Type B pancreatic cell (in vitro differentiated cells): ENCODE measurements at regions not wholly inside any gene's neighbourhood (a gene's known extent, or its start where the extent isn't known, plus 50 kb on each side); places are given as distances from the start of the nearest gene placed in this dataset.

ENCODE experiments used
- DNase-seq: peaks from one replicate; pipeline ENCODE4 v3.0.0; 2021; ENCODE audit warnings: mixed read lengths; ENCODE audit not compliant: unreplicated experiment; ENCODE audit errors: extremely low spot score
- H3K27ac Mint-ChIP-seq: 2 replicates; pipeline ENCODE4 v1.8.0; 2021; ENCODE audit warnings: mild to moderate bottlenecking, mixed read lengths
- H3K27me3 Mint-ChIP-seq: 2 replicates; pipeline ENCODE4 v1.8.0; 2021; ENCODE audit warnings: mixed read lengths
- H3K36me3 Mint-ChIP-seq: 2 replicates; pipeline ENCODE4 v1.8.0; 2021; ENCODE audit warnings: mixed read lengths
- H3K4me1 Mint-ChIP-seq: one replicate; pipeline ENCODE4 v1.8.0; 2021; ENCODE audit warnings: mixed read lengths; ENCODE audit not compliant: unreplicated experiment
- H3K4me3 Mint-ChIP-seq: 2 replicates; pipeline ENCODE4 v1.8.0; 2021; ENCODE audit warnings: mild to moderate bottlenecking, mixed read lengths
- H3K9me3 Mint-ChIP-seq: 2 replicates; pipeline ENCODE4 v1.8.0; 2021; ENCODE audit warnings: mixed read lengths
- TF ChIP-seq, protein P1 (sequence below): fragments of 200-600 bp; sonication (generic); conservative IDR thresholded peaks from 2 replicates; pipeline ENCODE4 v1.5.0; 2021; ENCODE audit warnings: antibody characterized with exemption, mild to moderate bottlenecking

DNA sequence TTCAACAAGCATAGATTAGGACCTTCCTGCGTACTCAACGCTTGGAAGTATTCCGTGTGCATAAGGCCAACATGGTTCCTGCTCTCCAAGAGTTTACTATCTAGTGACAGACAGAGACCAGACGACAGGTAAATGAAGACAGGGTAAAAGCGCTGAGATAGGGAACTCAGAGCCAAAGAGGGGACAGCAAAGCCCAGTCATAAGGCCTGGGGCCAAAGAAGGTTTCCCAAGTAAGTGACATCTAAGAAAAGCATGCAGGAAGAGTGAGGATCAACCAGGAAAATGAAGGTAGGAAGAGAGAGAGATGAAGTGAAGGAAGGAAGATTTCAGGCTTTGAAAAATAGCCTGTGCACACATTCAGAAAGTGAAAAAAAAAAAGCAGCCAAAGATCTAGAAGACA lies 76.9 kb upstream of the CDH20 start:
- DNase-seq: no peak
- H3K4me1 Mint-ChIP-seq: no peaks in the 10 kb centered on the region
- H3K9me3 Mint-ChIP-seq: no peaks in the 10 kb centered on the region
- TF ChIP-seq, protein P1, sequence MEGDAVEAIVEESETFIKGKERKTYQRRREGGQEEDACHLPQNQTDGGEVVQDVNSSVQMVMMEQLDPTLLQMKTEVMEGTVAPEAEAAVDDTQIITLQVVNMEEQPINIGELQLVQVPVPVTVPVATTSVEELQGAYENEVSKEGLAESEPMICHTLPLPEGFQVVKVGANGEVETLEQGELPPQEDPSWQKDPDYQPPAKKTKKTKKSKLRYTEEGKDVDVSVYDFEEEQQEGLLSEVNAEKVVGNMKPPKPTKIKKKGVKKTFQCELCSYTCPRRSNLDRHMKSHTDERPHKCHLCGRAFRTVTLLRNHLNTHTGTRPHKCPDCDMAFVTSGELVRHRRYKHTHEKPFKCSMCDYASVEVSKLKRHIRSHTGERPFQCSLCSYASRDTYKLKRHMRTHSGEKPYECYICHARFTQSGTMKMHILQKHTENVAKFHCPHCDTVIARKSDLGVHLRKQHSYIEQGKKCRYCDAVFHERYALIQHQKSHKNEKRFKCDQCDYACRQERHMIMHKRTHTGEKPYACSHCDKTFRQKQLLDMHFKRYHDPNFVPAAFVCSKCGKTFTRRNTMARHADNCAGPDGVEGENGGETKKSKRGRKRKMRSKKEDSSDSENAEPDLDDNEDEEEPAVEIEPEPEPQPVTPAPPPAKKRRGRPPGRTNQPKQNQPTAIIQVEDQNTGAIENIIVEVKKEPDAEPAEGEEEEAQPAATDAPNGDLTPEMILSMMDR: no peak
- no peak overlapping the region for H3K27ac Mint-ChIP-seq
- H3K4me3 Mint-ChIP-seq: no peak overlapping the region
- no peaks in the 10 kb centered on the region for H3K27me3 Mint-ChIP-seq
- no peaks in the 10 kb centered on the region for H3K36me3 Mint-ChIP-seq

DNA sequence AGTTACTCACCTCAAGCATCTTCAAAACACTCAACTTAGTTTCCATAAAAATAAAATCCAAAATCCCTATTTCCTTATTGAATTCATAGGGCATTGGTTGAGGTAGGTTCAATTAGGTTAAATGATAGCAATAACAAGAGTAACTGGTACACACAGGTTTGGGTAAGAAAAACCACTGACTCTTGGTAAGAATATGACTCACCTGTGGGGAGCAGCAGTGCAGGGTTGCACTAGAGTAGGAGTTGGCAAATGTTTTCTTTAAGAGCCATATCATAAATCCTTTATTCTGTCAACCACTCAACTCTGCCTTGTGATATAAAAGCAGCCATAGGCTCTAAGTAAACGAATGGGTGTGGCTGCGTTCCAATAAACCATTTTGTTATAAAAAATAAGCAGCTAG lies 71.4 kb upstream of the CDH20 start:
- Mint-ChIP-seq H3K4me3 (no peak overlapping the region), H3K36me3 (no peaks in the 10 kb centered on the region), H3K27me3 (no peaks in the 10 kb centered on the region), H3K4me1 (no peaks in the 10 kb centered on the region), H3K27ac (no peak overlapping the region), H3K9me3 (peaks cover 15% of the 10 kb centered on the region)
- no peak for DNase-seq
- TF ChIP-seq, protein P1: no peak

DNA sequence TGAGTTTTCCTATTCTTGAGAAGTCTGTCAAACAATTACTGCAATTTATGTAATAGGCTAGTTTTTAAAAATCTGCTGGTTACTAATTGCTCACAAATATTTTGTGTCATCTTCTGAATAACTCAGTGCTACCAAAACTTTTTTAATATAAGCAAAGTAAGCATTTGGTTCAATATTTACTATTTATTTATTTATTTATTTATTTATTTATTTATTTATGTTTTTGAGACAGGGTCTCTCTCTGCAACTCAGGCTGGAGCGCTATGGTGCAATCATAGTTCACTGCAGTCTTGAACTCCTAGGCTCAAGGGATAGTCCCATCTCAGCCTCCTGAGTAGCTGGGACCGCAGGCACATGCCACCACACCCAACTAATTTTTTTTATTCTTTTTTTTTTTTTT lies 60.4 kb upstream of the CDH20 start:
- Mint-ChIP-seq H3K9me3 (no peaks in the 10 kb centered on the region), H3K27me3 (no peaks in the 10 kb centered on the region), H3K4me3 (no peak overlapping the region), H3K27ac (no peak overlapping the region), H3K4me1 (no peaks in the 10 kb centered on the region), H3K36me3 (no peaks in the 10 kb centered on the region)
- DNase-seq: no peak
- TF ChIP-seq, protein P1: no peak

DNA sequence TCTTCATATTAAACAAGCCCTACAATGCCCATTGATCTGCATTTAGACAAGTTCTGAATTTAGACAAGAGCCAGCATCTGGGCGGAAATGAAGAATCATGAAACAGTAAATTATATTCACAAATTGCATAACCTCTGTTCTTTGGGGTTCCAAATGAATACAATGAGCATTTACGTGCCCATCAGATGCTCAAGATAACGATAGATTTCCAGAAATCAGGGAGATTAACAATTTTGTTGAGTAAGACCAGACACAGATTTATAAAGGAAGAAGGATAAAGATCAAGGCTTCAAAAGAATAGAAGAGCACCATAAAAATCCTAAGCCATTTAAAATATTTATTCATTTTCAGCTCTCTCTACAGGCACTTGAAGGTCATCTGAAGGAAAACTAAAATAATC lies 59.7 kb upstream of the CDH20 start:
- Mint-ChIP-seq H3K27me3 (no peaks in the 10 kb centered on the region), H3K36me3 (no peaks in the 10 kb centered on the region), H3K4me1 (no peaks in the 10 kb centered on the region), H3K4me3 (no peak overlapping the region), H3K9me3 (no peaks in the 10 kb centered on the region), H3K27ac (no peak overlapping the region)
- no peak for DNase-seq
- TF ChIP-seq, protein P1: no peak

DNA sequence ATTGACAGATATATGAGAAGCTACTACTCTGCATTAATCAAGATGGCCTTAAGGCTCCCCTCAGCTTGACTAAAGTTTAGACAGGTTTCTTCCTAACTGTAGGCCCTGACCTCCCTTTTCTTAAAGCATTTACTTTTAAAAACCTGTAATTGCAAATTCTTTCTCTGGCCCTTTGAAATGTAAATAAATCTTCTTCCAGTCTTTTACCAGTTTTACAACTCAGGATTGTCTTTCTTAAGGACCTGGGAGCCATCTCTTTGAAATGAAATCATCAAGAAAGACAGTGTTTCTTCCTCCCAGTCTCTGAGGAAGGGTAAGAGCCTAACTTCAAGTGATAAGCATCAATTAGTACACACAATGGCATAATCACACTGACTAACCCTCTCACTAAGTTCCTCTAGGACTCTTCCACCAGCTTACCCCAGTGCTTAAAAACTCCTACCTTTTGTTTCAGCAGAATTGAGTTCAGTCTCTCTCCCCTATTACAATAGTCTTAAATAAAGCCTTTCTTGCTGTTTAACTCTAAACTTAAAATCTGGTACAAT lies 58.7 kb upstream of the CDH20 start:
- Mint-ChIP-seq H3K4me1 (no peaks in the 10 kb centered on the region), H3K4me3 (no peak overlapping the region), H3K36me3 (no peaks in the 10 kb centered on the region), H3K27ac (no peak overlapping the region), H3K27me3 (no peaks in the 10 kb centered on the region), H3K9me3 (no peaks in the 10 kb centered on the region)
- no peak for DNase-seq
- TF ChIP-seq, protein P1: no peak

DNA sequence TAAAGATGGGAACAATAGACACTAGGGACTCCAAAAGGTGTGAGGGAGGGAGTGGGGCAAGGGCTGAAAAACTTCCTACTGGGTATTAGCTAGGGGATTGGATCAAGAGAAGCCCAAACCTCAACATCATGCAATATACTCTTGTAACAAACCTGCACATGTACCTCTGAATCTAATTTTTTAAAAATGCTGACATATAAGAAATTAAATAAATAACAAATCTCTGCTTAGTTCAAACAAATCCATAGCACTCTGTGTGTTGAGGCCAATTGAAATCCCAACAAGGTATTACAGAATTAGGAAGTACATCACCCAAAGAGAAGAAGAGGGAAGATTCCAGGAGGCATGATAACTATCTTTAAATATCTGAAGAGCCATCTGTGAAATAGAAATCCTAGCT lies 55.4 kb upstream of the CDH20 start:
- no peaks in the 10 kb centered on the region for H3K9me3 Mint-ChIP-seq
- no peak for DNase-seq
- no peaks in the 10 kb centered on the region for H3K27me3 Mint-ChIP-seq
- TF ChIP-seq, protein P1: no peak
- no peaks in the 10 kb centered on the region for H3K36me3 Mint-ChIP-seq
- H3K4me3 Mint-ChIP-seq: no peak overlapping the region
- no peaks in the 10 kb centered on the region for H3K4me1 Mint-ChIP-seq
- no peak overlapping the region for H3K27ac Mint-ChIP-seq
